ENCODE measurements at regions not wholly inside any gene's neighbourhood (a gene's known extent, or its start where the extent isn't known, plus 50 kb on each side); places are given as distances from the start of the nearest gene placed in this dataset.

- TF ChIP-seq, protein P1, sequence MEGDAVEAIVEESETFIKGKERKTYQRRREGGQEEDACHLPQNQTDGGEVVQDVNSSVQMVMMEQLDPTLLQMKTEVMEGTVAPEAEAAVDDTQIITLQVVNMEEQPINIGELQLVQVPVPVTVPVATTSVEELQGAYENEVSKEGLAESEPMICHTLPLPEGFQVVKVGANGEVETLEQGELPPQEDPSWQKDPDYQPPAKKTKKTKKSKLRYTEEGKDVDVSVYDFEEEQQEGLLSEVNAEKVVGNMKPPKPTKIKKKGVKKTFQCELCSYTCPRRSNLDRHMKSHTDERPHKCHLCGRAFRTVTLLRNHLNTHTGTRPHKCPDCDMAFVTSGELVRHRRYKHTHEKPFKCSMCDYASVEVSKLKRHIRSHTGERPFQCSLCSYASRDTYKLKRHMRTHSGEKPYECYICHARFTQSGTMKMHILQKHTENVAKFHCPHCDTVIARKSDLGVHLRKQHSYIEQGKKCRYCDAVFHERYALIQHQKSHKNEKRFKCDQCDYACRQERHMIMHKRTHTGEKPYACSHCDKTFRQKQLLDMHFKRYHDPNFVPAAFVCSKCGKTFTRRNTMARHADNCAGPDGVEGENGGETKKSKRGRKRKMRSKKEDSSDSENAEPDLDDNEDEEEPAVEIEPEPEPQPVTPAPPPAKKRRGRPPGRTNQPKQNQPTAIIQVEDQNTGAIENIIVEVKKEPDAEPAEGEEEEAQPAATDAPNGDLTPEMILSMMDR (IDR thresholded peaks at IDR 0.05), result no peak
- TF ChIP-seq POLR2A (IDR thresholded peaks at IDR 0.05), result no peak
Observed at GRCh38 chr5:29790281-29790680, 1403.2 kb upstream of the CDH6 start.

All from prostate gland (tissue), 2 donors.